K562 (cell line): ENCODE measurements at regions not wholly inside any gene's neighbourhood (a gene's known extent, or its start where the extent isn't known, plus 50 kb on each side); places are given as distances from the start of the nearest gene placed in this dataset.

Source experiments
- ATAC-seq: fragments of 200-7000 bp; cut with Tn5 transposase; 3 replicates; pipeline ENCODE4 v1.9.1; 2020; ENCODE audit warnings: moderate library complexity
- BruUV-seq: library from RNA; stranded (reverse); fragments of 400-500 nt; replicated peaks from 2 replicates; lab custom pipeline; 2021; lab: Mats Ljungman, UMichigan
- CTCF ChIA-PET: fragments of 300-600 bp; formaldehyde crosslinking; extraction: SDS; loops from one replicate; lab custom pipeline; 2021; ENCODE audit warnings: low intra/inter-chr PET ratio; lab: Yijun Ruan, JAX
- POLR2A ChIA-PET: fragments of 300-600, 350-650 bp; sonication (Branson Sonifier 250); formaldehyde crosslinking; extraction: SDS; loops from one replicate; lab custom pipeline; 2021; ENCODE audit warnings: antibody characterized with exemption, inconsistent platforms; lab: Yijun Ruan, JAX
- DNase-seq, 4 experiments: peaks; one replicate each; pipeline versions ENCODE4 v3.0.0 to v3.0.0-alpha.2; 2011 to 2018; ENCODE audit warnings: low spot score in 3 of 4, mixed read lengths in 3 of 4; ENCODE audit errors: extremely low read depth in 1 of 4
- FAIRE-seq: peaks from 2 replicates; lab custom pipeline; 2011; peaks lifted over from hg19 to GRCh38; lab: Jason Lieb, UNC
- H2AFZ ChIP-seq: 2 replicates; pipeline ENCODE4 v1.6.0; 2011; ENCODE audit warnings: low read depth, low read length, control low read depth, inconsistent platforms
- H3K27ac ChIP-seq: fragments of 200-600 bp; 3 replicates; pipeline ENCODE4 v1.8.0; 2011; ENCODE audit warnings: low read depth, mild to moderate bottlenecking, control low read depth, inconsistent platforms, low read length, moderate library complexity, mixed read lengths; ENCODE audit errors: extremely low read depth
- H3K27me3 ChIP-seq, 2 experiments: fragments of 300-600 bp in 1 of 2; 2 replicates in 1 of 2; 3 replicates in 1 of 2; pipeline versions ENCODE4 v1.6.0 to v1.8.0; 2011; ENCODE audit warnings: inconsistent platforms in 2 of 2, low read length in 2 of 2, mild to moderate bottlenecking in 1 of 2, mixed read lengths in 1 of 2, moderate library complexity in 1 of 2; ENCODE audit not compliant: control insufficient read depth in 2 of 2, insufficient read depth in 2 of 2
- H3K36me3 ChIP-seq: fragments of 300-600 bp; 3 replicates; pipeline ENCODE4 v1.8.0; 2011; ENCODE audit warnings: mild to moderate bottlenecking, low read length, inconsistent platforms; ENCODE audit not compliant: control insufficient read depth, insufficient read depth
- H3K4me1 ChIP-seq, 2 experiments: fragments of 200-600 bp in 1 of 2; replicated peaks in 1 of 2; 2 replicates in 1 of 2; 3 replicates in 1 of 2; pipeline versions ENCODE4 v1.5.1 to v1.8.0; 2011; ENCODE audit warnings: inconsistent platforms in 2 of 2, low read length in 2 of 2, mild to moderate bottlenecking in 1 of 2, mixed read lengths in 1 of 2, moderate library complexity in 1 of 2; ENCODE audit not compliant: control insufficient read depth in 2 of 2, insufficient read depth in 2 of 2
- H3K4me2 ChIP-seq: 2 replicates; pipeline ENCODE4 v1.6.1; 2011; ENCODE audit warnings: low read length, control low read depth, inconsistent platforms, mixed read lengths; ENCODE audit not compliant: insufficient read depth
- H3K4me3 ChIP-seq: fragments of 200-600 bp; sonication (generic), shearing (Covaris generic); 2 replicates; pipeline ENCODE4 v1.5.1; 2016; ENCODE audit warnings: control low read depth, inconsistent platforms
- H3K79me2 ChIP-seq: fragments of 200-600 bp; 3 replicates; pipeline ENCODE4 v1.8.0; 2011; ENCODE audit warnings: low read length, inconsistent platforms; ENCODE audit not compliant: control insufficient read depth, insufficient read depth
- H3K9ac ChIP-seq, 2 experiments: 2 replicates each; pipeline versions ENCODE4 v1.6.0 to v1.6.1; 2011; ENCODE audit warnings: low read depth in 2 of 2, low read length in 2 of 2, control low read depth in 1 of 2, inconsistent platforms in 1 of 2, mild to moderate bottlenecking in 1 of 2, mixed read lengths in 1 of 2; ENCODE audit not compliant: insufficient read depth in 1 of 2
- H3K9me1 ChIP-seq: one replicate; pipeline ENCODE4 v1.6.0; 2011; ENCODE audit warnings: inconsistent platforms, mild to moderate bottlenecking, low read length, moderate library complexity; ENCODE audit not compliant: control insufficient read depth, insufficient read depth
- H3K9me3 ChIP-seq: replicated peaks from 2 replicates; pipeline ENCODE4 v1.5.1; 2011; ENCODE audit warnings: low read depth, low read length, inconsistent platforms; ENCODE audit not compliant: control insufficient read depth, insufficient read depth
- H4K20me1 ChIP-seq: replicated peaks from 2 replicates; pipeline ENCODE4 v1.6.1; 2011; ENCODE audit warnings: low read length, inconsistent platforms, mixed read lengths; ENCODE audit not compliant: control insufficient read depth, insufficient read depth
- CBFB ChIP-seq: sonication (generic); formaldehyde crosslinking; IDR thresholded peaks from 2 replicates; pipeline ENCODE4 v1.4.0; 2020; ENCODE audit warnings: mild to moderate bottlenecking, missing genetic modification reagents
- ILF3 ChIP-seq: fragments of 450-650 bp; IDR thresholded peaks from 2 replicates; pipeline ENCODE4 v1.6.1; 2018; ENCODE audit warnings: antibody characterized with exemption, mild to moderate bottlenecking, moderate library complexity, borderline replicate concordance
- SAP30 ChIP-seq: fragments of 200-600 bp; sonication (generic); IDR thresholded peaks from 2 replicates; pipeline ENCODE4 v1.6.1; 2012; ENCODE audit warnings: borderline replicate concordance, low read depth, mild to moderate bottlenecking, moderate library complexity, low read length, control low read depth, inconsistent platforms; ENCODE audit not compliant: insufficient read depth, poor library complexity, severe bottlenecking
- ZBED1 ChIP-seq: IDR thresholded peaks from 2 replicates; pipeline ENCODE4 v1.6.1; 2014
- WGBS: fragments of 100-300 bp; shearing (Covaris generic); methylation state at CpG from one replicate; pipeline ENCODE4 v1.1.6; 2016; ENCODE audit warnings: low coverage, mixed read lengths; ENCODE audit not compliant: insufficient coverage; ENCODE audit errors: missing lambda C conversion rate; 5-methylcytosine and 5-hydroxymethylcytosine counted together
- in situ Hi-C: fragments of 300-500 bp; cut with MboI; formaldehyde crosslinking; loops from 4 replicates; pipeline ENCODE4 v1.15.0; 2018; ENCODE audit warnings: inconsistent platforms, mixed read lengths
- intact Hi-C: fragments of 100-400 bp; cut with micrococcal nuclease; formaldehyde crosslinking; loops from 2 replicates; pipeline ENCODE4 v1.14.2; 2022
- TF ChIP-seq, protein P1 (sequence below): sonication (generic); formaldehyde crosslinking; IDR thresholded peaks from 2 replicates; pipeline ENCODE4 v1.8.0; 2023; ENCODE audit warnings: missing genetic modification reagents, mild to moderate bottlenecking, borderline replicate concordance
- TF ChIP-seq, protein P2 (sequence below): fragments of 450-650 bp; IDR thresholded peaks from 2 replicates; pipeline ENCODE4 v1.6.1; 2016; ENCODE audit warnings: mild to moderate bottlenecking, moderate library complexity

DNA sequence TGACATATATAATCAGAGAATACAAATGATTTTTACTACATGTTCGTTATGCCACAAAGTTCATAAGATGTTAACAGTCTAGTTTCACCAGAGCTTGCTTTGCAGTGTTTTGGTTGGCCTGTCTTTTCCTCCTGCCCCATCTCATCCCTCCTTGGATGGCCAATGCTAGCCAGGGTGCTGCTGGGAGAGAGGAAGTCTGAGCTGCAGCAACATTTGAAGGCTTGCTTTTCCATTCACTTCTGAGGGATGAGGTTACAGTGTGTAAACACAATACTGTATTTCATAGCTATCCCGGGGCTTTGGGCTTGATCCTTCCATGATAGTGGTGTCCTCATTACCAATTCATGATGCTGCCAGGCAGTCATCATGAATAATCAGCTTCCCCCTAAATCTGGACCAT, 170.5 kb downstream of the RAB11FIP2 start:
- WGBS: 0% methylated on average over 2 of the region's 2 CpGs
- Histone ChIP-seq H4K20me1 (no peaks in the 10 kb centered on the region), H3K4me3 (no peak overlapping the region), H3K36me3 (no peaks in the 10 kb centered on the region), H3K4me2 (no peak overlapping the region), H3K27ac (no peak overlapping the region), H3K9me3 (no peaks in the 10 kb centered on the region), H3K27me3 (no peaks in the 10 kb centered on the region), H3K4me1 (no peaks in the 10 kb centered on the region), H3K9ac (no peak overlapping the region), H3K9me1 (no peaks in the 10 kb centered on the region), H3K79me2 (no peaks in the 10 kb centered on the region), H2AFZ (no peak overlapping the region)
- DNase-seq: no peak
- intact Hi-C loops: no loop called here
- no peak for ATAC-seq
- CTCF ChIA-PET: no interaction called here
- in situ Hi-C loops: no loop called here
- no TSS peak for BruUV-seq
- POLR2A ChIA-PET: no interaction called here
- no peak for FAIRE-seq
- TF ChIP-seq ZBED1 (no peak), SAP30 (no peak), CBFB (CRISPR knock-in tag) (no peak), ILF3 (no peak)
- TF ChIP-seq, protein P1, sequence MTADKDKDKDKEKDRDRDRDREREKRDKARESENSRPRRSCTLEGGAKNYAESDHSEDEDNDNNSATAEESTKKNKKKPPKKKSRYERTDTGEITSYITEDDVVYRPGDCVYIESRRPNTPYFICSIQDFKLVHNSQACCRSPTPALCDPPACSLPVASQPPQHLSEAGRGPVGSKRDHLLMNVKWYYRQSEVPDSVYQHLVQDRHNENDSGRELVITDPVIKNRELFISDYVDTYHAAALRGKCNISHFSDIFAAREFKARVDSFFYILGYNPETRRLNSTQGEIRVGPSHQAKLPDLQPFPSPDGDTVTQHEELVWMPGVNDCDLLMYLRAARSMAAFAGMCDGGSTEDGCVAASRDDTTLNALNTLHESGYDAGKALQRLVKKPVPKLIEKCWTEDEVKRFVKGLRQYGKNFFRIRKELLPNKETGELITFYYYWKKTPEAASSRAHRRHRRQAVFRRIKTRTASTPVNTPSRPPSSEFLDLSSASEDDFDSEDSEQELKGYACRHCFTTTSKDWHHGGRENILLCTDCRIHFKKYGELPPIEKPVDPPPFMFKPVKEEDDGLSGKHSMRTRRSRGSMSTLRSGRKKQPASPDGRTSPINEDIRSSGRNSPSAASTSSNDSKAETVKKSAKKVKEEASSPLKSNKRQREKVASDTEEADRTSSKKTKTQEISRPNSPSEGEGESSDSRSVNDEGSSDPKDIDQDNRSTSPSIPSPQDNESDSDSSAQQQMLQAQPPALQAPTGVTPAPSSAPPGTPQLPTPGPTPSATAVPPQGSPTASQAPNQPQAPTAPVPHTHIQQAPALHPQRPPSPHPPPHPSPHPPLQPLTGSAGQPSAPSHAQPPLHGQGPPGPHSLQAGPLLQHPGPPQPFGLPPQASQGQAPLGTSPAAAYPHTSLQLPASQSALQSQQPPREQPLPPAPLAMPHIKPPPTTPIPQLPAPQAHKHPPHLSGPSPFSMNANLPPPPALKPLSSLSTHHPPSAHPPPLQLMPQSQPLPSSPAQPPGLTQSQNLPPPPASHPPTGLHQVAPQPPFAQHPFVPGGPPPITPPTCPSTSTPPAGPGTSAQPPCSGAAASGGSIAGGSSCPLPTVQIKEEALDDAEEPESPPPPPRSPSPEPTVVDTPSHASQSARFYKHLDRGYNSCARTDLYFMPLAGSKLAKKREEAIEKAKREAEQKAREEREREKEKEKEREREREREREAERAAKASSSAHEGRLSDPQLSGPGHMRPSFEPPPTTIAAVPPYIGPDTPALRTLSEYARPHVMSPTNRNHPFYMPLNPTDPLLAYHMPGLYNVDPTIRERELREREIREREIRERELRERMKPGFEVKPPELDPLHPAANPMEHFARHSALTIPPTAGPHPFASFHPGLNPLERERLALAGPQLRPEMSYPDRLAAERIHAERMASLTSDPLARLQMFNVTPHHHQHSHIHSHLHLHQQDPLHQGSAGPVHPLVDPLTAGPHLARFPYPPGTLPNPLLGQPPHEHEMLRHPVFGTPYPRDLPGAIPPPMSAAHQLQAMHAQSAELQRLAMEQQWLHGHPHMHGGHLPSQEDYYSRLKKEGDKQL (CRISPR knock-in tag): no peak
- TF ChIP-seq, protein P2, sequence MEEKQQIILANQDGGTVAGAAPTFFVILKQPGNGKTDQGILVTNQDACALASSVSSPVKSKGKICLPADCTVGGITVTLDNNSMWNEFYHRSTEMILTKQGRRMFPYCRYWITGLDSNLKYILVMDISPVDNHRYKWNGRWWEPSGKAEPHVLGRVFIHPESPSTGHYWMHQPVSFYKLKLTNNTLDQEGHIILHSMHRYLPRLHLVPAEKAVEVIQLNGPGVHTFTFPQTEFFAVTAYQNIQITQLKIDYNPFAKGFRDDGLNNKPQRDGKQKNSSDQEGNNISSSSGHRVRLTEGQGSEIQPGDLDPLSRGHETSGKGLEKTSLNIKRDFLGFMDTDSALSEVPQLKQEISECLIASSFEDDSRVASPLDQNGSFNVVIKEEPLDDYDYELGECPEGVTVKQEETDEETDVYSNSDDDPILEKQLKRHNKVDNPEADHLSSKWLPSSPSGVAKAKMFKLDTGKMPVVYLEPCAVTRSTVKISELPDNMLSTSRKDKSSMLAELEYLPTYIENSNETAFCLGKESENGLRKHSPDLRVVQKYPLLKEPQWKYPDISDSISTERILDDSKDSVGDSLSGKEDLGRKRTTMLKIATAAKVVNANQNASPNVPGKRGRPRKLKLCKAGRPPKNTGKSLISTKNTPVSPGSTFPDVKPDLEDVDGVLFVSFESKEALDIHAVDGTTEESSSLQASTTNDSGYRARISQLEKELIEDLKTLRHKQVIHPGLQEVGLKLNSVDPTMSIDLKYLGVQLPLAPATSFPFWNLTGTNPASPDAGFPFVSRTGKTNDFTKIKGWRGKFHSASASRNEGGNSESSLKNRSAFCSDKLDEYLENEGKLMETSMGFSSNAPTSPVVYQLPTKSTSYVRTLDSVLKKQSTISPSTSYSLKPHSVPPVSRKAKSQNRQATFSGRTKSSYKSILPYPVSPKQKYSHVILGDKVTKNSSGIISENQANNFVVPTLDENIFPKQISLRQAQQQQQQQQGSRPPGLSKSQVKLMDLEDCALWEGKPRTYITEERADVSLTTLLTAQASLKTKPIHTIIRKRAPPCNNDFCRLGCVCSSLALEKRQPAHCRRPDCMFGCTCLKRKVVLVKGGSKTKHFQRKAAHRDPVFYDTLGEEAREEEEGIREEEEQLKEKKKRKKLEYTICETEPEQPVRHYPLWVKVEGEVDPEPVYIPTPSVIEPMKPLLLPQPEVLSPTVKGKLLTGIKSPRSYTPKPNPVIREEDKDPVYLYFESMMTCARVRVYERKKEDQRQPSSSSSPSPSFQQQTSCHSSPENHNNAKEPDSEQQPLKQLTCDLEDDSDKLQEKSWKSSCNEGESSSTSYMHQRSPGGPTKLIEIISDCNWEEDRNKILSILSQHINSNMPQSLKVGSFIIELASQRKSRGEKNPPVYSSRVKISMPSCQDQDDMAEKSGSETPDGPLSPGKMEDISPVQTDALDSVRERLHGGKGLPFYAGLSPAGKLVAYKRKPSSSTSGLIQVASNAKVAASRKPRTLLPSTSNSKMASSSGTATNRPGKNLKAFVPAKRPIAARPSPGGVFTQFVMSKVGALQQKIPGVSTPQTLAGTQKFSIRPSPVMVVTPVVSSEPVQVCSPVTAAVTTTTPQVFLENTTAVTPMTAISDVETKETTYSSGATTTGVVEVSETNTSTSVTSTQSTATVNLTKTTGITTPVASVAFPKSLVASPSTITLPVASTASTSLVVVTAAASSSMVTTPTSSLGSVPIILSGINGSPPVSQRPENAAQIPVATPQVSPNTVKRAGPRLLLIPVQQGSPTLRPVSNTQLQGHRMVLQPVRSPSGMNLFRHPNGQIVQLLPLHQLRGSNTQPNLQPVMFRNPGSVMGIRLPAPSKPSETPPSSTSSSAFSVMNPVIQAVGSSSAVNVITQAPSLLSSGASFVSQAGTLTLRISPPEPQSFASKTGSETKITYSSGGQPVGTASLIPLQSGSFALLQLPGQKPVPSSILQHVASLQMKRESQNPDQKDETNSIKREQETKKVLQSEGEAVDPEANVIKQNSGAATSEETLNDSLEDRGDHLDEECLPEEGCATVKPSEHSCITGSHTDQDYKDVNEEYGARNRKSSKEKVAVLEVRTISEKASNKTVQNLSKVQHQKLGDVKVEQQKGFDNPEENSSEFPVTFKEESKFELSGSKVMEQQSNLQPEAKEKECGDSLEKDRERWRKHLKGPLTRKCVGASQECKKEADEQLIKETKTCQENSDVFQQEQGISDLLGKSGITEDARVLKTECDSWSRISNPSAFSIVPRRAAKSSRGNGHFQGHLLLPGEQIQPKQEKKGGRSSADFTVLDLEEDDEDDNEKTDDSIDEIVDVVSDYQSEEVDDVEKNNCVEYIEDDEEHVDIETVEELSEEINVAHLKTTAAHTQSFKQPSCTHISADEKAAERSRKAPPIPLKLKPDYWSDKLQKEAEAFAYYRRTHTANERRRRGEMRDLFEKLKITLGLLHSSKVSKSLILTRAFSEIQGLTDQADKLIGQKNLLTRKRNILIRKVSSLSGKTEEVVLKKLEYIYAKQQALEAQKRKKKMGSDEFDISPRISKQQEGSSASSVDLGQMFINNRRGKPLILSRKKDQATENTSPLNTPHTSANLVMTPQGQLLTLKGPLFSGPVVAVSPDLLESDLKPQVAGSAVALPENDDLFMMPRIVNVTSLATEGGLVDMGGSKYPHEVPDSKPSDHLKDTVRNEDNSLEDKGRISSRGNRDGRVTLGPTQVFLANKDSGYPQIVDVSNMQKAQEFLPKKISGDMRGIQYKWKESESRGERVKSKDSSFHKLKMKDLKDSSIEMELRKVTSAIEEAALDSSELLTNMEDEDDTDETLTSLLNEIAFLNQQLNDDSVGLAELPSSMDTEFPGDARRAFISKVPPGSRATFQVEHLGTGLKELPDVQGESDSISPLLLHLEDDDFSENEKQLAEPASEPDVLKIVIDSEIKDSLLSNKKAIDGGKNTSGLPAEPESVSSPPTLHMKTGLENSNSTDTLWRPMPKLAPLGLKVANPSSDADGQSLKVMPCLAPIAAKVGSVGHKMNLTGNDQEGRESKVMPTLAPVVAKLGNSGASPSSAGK: no peak
